ENCODE measurements at regions not wholly inside any gene's neighbourhood (a gene's known extent, or its start where the extent isn't known, plus 50 kb on each side); places are given as distances from the start of the nearest gene placed in this dataset.

GRCh38 chr12:11592484-11592883 lies 57.0 kb upstream of the ETV6 start:
- in situ Hi-C loops (cut with HindIII; ENCODE audit: low pct_unique_long_range_greater_than_20kb, low sequenced_read_pairs), result no loop called here
- no peak for DNase-seq (ENCODE audit: low read depth, low spot score)

- in situ Hi-C loops (cut with HindIII; ENCODE audit: low pct_unique_long_range_greater_than_20kb, low sequenced_read_pairs), result no loop called here
- DNase-seq (ENCODE audit: low read depth, low spot score), result no peak
These were observed 56.5 kb upstream of the ETV6 start for GRCh38 chr12:11593013-11593412.

GRCh38 chr12:11595080-11595479 lies 54.4 kb upstream of the ETV6 start:
- in situ Hi-C loops (cut with HindIII; ENCODE audit: low pct_unique_long_range_greater_than_20kb, low sequenced_read_pairs), result no loop called here
- DNase-seq (ENCODE audit: low read depth, low spot score), result no peak

- in situ Hi-C loops (cut with HindIII; ENCODE audit: low pct_unique_long_range_greater_than_20kb, low sequenced_read_pairs), result no loop called here
- DNase-seq (ENCODE audit: low read depth, low spot score), result no peak
These were observed 53.3 kb upstream of the ETV6 start for GRCh38 chr12:11596141-11596540.

- DNase-seq (ENCODE audit: low read depth, low spot score), result no peak
- in situ Hi-C loops (cut with HindIII; ENCODE audit: low pct_unique_long_range_greater_than_20kb, low sequenced_read_pairs), result no loop called here
These were observed 50.6 kb upstream of the ETV6 start for GRCh38 chr12:11598900-11599299.

Small RNA genes in the stretch of these regions (small RNA-seq; reads per million reads assigned to genes)
- gene AC007450.3, result 0 reads per million in 2 experiments
- 0 reads per million in 2 experiments for gene HIGD1AP8
- 0 reads per million in 2 experiments for gene RNU7-60P

Measured in SK-MEL-5 (cell line).